ENCODE measurements at regions not wholly inside any gene's neighbourhood (a gene's known extent, or its start where the extent isn't known, plus 50 kb on each side); places are given as distances from the start of the nearest gene placed in this dataset.

DNA sequence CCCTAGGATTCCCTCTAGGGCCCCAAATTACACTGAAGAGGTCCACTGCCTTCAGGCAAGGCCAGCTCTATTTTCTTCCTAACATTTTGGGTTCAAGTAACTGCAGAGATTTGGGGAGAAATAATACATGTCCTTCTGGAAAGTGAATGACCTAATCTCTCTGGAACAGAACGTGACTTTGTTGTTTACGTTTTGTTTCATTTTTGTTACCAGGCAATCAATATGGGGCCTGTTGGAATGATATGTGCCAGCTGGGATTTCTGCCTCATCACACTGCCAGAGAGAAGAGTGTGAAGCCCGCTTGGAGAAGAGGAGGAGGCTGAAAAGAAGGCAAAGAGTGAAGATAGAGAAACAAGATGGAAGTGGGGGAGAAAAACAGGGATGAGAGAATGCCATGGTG, 116.7 kb downstream of the FASLG start:
- H3K27ac ChIP-seq, result no peak overlapping the region
- no peak for DNase-seq (ENCODE audit: low spot score in 2 of 2)
- no peak for TF ChIP-seq POLR2A (IDR thresholded peaks at IDR 0.05)
- no peak for TF ChIP-seq POLR2AphosphoS5 (IDR thresholded peaks at IDR 0.05)
- TF ChIP-seq, protein P1, sequence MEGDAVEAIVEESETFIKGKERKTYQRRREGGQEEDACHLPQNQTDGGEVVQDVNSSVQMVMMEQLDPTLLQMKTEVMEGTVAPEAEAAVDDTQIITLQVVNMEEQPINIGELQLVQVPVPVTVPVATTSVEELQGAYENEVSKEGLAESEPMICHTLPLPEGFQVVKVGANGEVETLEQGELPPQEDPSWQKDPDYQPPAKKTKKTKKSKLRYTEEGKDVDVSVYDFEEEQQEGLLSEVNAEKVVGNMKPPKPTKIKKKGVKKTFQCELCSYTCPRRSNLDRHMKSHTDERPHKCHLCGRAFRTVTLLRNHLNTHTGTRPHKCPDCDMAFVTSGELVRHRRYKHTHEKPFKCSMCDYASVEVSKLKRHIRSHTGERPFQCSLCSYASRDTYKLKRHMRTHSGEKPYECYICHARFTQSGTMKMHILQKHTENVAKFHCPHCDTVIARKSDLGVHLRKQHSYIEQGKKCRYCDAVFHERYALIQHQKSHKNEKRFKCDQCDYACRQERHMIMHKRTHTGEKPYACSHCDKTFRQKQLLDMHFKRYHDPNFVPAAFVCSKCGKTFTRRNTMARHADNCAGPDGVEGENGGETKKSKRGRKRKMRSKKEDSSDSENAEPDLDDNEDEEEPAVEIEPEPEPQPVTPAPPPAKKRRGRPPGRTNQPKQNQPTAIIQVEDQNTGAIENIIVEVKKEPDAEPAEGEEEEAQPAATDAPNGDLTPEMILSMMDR (IDR thresholded peaks at IDR 0.05), result no peak
- peak overlapping the region in 1 of 3 donors; percentile 12 for H3K4me3 ChIP-seq
- no peaks in the 10 kb centered on the region for H3K9me3 ChIP-seq
- no peaks in the 10 kb centered on the region for H3K4me1 ChIP-seq
- no peaks in the 10 kb centered on the region for H3K27me3 ChIP-seq
- no peaks in the 10 kb centered on the region for H3K36me3 ChIP-seq
- intact Hi-C loops (cut with DNase I; ENCODE audit: low total_unique reads), result loop anchor here (2.0 kb wide), 1 partner anchor 37 kb away; no protein-coding TSS in a partner anchor

DNA sequence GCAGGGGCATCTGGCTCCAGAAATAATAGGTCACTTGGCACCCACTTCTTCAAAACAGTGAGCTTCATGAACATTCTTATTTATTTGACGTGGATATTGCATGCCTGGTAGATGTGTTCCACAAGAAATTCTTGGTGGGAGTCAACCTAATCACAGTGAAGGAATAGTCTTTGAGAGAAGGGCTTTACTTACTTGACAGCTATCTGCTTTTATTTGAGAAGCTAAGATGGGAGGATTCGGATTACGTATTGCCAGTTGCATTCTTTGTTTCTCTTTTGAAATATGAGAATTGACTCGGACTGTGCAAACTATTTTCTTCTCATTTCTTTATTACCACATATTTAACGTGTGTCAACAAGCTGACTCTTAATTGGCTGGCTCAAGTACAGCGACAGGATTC, 117.2 kb downstream of the FASLG start:
- no peaks in the 10 kb centered on the region for H3K27me3 ChIP-seq
- no peaks in the 10 kb centered on the region for H3K4me1 ChIP-seq
- no peaks in the 10 kb centered on the region for H3K9me3 ChIP-seq
- H3K4me3 ChIP-seq, result peak overlapping the region in 1 of 3 donors; percentile 12
- no peaks in the 10 kb centered on the region for H3K36me3 ChIP-seq
- TF ChIP-seq, protein P1 (IDR thresholded peaks at IDR 0.05), result no peak
- TF ChIP-seq POLR2AphosphoS5 (IDR thresholded peaks at IDR 0.05) (no peak), POLR2A (IDR thresholded peaks at IDR 0.05) (no peak)
- DNase-seq (ENCODE audit: low spot score in 2 of 2), result no peak
- no peak overlapping the region for H3K27ac ChIP-seq
- intact Hi-C loops (cut with DNase I; ENCODE audit: low total_unique reads), result no loop called here

DNA sequence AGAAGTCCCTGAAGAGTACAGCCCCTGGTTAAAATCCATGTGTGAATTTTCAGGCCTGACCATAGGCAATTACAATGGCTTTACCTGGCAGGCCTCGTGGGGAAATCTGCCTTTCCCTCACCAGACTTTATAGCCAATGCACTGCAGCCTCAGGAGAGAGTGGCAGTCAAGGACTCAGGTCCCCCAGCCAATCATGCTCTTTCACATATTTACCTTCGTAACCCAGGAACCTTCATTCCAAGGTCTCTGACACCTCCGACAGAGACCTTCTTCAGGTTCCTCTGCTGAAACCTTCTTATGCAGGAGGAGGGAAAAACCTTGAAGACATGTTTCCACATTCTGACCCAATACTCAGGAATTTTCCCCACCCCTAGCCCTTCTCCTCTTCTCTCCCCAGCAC, 118.9 kb downstream of the FASLG start:
- Histone ChIP-seq H3K27ac (no peak overlapping the region), H3K27me3 (no peaks in the 10 kb centered on the region), H3K36me3 (no peaks in the 10 kb centered on the region), H3K9me3 (peaks cover 0 to 2% of the 10 kb centered on the region in 2 donors), H3K4me1 (no peaks in the 10 kb centered on the region), H3K4me3 (no peak overlapping the region)
- TF ChIP-seq POLR2AphosphoS5 (IDR thresholded peaks at IDR 0.05) (no peak), POLR2A (IDR thresholded peaks at IDR 0.05) (no peak)
- TF ChIP-seq, protein P1 (IDR thresholded peaks at IDR 0.05), result no peak
- no peak for DNase-seq (ENCODE audit: low spot score in 2 of 2)
- intact Hi-C loops (cut with DNase I; ENCODE audit: low total_unique reads), result no loop called here

DNA sequence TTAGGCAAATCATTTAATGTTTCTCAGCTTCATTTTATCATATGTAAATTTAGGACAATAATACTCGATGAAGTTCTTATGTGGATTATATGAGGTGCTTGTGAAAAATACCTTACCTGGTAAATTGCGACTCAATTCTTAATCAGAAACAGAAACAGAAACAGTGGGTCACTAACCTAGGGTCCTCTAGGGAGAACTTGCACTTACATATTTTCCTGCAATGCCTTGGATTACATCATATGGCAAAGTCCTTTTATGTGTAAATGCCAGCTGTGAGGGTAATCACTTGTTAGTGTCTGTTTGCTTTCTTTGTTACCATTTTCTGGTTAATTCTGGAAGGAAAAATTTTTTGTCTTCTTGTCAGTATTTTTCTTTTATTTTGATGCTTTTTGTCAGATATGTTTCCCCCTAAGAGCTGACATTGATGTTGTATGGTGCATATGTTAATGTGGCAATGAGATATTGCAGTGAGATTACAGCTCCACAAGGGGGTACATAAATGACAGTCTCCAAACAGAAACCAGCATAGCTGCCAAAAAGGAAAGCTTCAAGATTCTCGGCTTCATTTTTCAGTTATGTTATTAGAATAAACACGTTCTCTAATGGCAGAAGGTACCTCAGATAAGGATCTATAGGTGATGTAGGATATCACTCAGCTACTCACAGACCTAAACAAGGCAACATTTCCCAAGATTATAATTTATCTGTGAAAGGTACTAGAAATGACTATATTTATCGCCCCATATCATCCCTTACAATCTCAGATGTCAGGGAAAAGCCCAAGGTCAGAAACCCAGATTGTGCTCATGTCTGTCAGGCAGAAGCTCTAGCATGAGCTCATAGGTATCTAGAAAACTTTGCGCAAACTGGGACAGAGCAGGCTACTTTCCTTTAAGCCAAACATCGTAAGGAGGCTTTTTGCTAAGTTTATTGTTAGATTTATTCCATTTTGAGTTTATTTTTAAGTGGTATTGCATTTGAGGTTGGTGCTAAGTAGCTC, 119.9 kb downstream of the FASLG start:
- H3K4me3 ChIP-seq, result no peak overlapping the region
- H3K9me3 ChIP-seq, result peaks cover 0 to 5% of the 10 kb centered on the region in 2 donors
- no peak for DNase-seq (ENCODE audit: low spot score in 2 of 2)
- no peaks in the 10 kb centered on the region for H3K27me3 ChIP-seq
- intact Hi-C loops (cut with DNase I; ENCODE audit: low total_unique reads), result no loop called here
- TF ChIP-seq, protein P1 (IDR thresholded peaks at IDR 0.05), result no peak
- TF ChIP-seq POLR2AphosphoS5 (IDR thresholded peaks at IDR 0.05) (no peak), POLR2A (IDR thresholded peaks at IDR 0.05) (no peak)
- no peaks in the 10 kb centered on the region for H3K4me1 ChIP-seq
- no peaks in the 10 kb centered on the region for H3K36me3 ChIP-seq
- no peak overlapping the region for H3K27ac ChIP-seq

DNA sequence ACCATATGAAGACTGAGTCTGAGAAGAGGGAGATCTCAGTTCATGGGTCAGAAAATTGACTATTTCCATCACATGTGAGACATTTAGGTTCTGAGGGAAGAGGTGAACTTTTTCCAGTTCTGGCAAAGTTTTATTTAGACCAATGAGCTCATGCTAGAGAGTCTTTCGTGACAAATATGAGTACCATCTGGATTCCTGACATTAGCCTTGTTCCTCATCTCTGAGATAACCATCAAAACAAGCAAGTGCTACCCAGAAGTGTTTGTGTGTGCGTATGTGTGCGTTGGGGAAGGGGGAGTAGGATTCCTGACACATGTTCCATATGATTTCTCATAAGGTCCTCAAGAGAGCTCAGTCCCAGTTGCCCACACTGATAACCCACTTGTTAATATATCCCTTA, 120.6 kb downstream of the FASLG start:
- Histone ChIP-seq H3K9me3 (peaks cover 0 to 5% of the 10 kb centered on the region in 2 donors), H3K4me1 (no peaks in the 10 kb centered on the region), H3K4me3 (no peak overlapping the region), H3K36me3 (no peaks in the 10 kb centered on the region), H3K27ac (no peak overlapping the region), H3K27me3 (no peaks in the 10 kb centered on the region)
- intact Hi-C loops (cut with DNase I; ENCODE audit: low total_unique reads), result no loop called here
- TF ChIP-seq, protein P1 (IDR thresholded peaks at IDR 0.05), result no peak
- TF ChIP-seq POLR2AphosphoS5 (IDR thresholded peaks at IDR 0.05), result no peak
- TF ChIP-seq POLR2A (IDR thresholded peaks at IDR 0.05), result no peak
- no peak for DNase-seq (ENCODE audit: low spot score in 2 of 2)

All from breast epithelium (tissue), 4 donors.